Panc1 (cell line): ENCODE measurements at regions not wholly inside any gene's neighbourhood (a gene's known extent, or its start where the extent isn't known, plus 50 kb on each side); places are given as distances from the start of the nearest gene placed in this dataset.

Source experiments
- ATAC-seq: fragments of 200-7000 bp; cut with Tn5 transposase; 2 replicates; pipeline ENCODE4 v1.9.1; 2020; ENCODE audit warnings: mild to moderate bottlenecking, moderate library complexity
- BruUV-seq: library from RNA; stranded (reverse); fragments of 400-500 nt; replicated peaks from 2 replicates; lab custom pipeline; 2021; lab: Mats Ljungman, UMichigan
- CTCF ChIA-PET: fragments of 300-600 bp; sonication (Branson Sonifier 250); formaldehyde crosslinking; loops from one replicate; lab custom pipeline; 2022; ENCODE audit warnings: antibody characterized with exemption; lab: Charles Lee
- POLR2A ChIA-PET: fragments of 300-600 bp; sonication (Branson Sonifier 250); formaldehyde crosslinking; loops from one replicate; lab custom pipeline; 2022; ENCODE audit warnings: antibody characterized with exemption; lab: Charles Lee
- DNase-seq: peaks from one replicate; pipeline ENCODE4 v3.0.0-alpha.2; 2010; ENCODE audit warnings: low read depth, low spot score
- H3K27ac ChIP-seq: 2 replicates; pipeline ENCODE4 v1.5.1; 2011; ENCODE audit warnings: mild to moderate bottlenecking, low read length, inconsistent platforms
- H3K27me3 ChIP-seq: fragments of 200-500 bp; sonication (Bioruptor generic); 2 replicates; pipeline ENCODE4 v1.6.0; 2014; ENCODE audit warnings: low read length, inconsistent platforms; ENCODE audit not compliant: control insufficient read depth, insufficient read depth
- H3K36me3 ChIP-seq: fragments of 200-500 bp; sonication (Bioruptor generic); 2 replicates; pipeline ENCODE4 v1.5.1; 2014; ENCODE audit warnings: inconsistent platforms, mild to moderate bottlenecking, low read length, moderate library complexity; ENCODE audit not compliant: control insufficient read depth, insufficient read depth
- H3K4me1 ChIP-seq: 2 replicates; pipeline ENCODE4 v1.5.1; 2011; ENCODE audit warnings: inconsistent platforms, mild to moderate bottlenecking, low read length, moderate library complexity; ENCODE audit not compliant: control insufficient read depth, insufficient read depth
- H3K4me3 ChIP-seq, 2 experiments: 2 replicates each; pipeline ENCODE4 v1.5.1; 2011 to 2012; ENCODE audit warnings: low read depth in 2 of 2, low read length in 2 of 2, mild to moderate bottlenecking in 2 of 2, inconsistent platforms in 1 of 2, moderate library complexity in 1 of 2
- H3K9me3 ChIP-seq: fragments of 200-500 bp; sonication (Bioruptor generic); 2 replicates; pipeline ENCODE4 v1.5.1; 2014; ENCODE audit warnings: low read depth, mild to moderate bottlenecking, inconsistent platforms, low read length, moderate library complexity; ENCODE audit not compliant: control insufficient read depth, insufficient read depth
- POLR2AphosphoS5 ChIP-seq: IDR thresholded peaks from 2 replicates; pipeline ENCODE4 v1.6.1; 2012; ENCODE audit warnings: mild to moderate bottlenecking, low read depth, low read length, moderate library complexity
- REST ChIP-seq, 2 experiments: IDR thresholded peaks; 2 replicates each; pipeline ENCODE4 v1.6.1; 2011 to 2012; ENCODE audit warnings: low read depth in 2 of 2, control low read depth in 1 of 2, low read length in 1 of 2, mild to moderate bottlenecking in 1 of 2, moderate library complexity in 1 of 2; ENCODE audit not compliant: insufficient read depth in 1 of 2
- SIN3A ChIP-seq: IDR thresholded peaks from 2 replicates; pipeline ENCODE4 v1.6.1; 2012; ENCODE audit warnings: low read depth, mild to moderate bottlenecking, low read length, moderate library complexity, borderline replicate concordance; ENCODE audit not compliant: insufficient read depth
- TCF7L2 ChIP-seq: IDR thresholded peaks from 2 replicates; pipeline ENCODE4 v1.6.1; 2011; ENCODE audit warnings: mild to moderate bottlenecking, low read depth, low read length, inconsistent platforms
- in situ Hi-C: cut with HindIII; loops from 2 replicates; pipeline ENCODE4 v1.10.0; 2016; ENCODE audit warnings: low sequenced_read_pairs, low pct_unique_long_range_greater_than_20kb
- intact Hi-C: fragments of 100-400 bp; cut with micrococcal nuclease; formaldehyde crosslinking; loops from one replicate; pipeline ENCODE4 v1.10.0; 2022; ENCODE audit not compliant: unreplicated experiment
- TF ChIP-seq, protein P1 (sequence below): fragments of 450-650 bp; IDR thresholded peaks from 2 replicates; pipeline ENCODE4 v1.5.1; 2017; ENCODE audit warnings: mild to moderate bottlenecking

GRCh38 chr20:18921291-18921690, 107.7 kb downstream of the SCP2D1 start:
- TF ChIP-seq, protein P1, sequence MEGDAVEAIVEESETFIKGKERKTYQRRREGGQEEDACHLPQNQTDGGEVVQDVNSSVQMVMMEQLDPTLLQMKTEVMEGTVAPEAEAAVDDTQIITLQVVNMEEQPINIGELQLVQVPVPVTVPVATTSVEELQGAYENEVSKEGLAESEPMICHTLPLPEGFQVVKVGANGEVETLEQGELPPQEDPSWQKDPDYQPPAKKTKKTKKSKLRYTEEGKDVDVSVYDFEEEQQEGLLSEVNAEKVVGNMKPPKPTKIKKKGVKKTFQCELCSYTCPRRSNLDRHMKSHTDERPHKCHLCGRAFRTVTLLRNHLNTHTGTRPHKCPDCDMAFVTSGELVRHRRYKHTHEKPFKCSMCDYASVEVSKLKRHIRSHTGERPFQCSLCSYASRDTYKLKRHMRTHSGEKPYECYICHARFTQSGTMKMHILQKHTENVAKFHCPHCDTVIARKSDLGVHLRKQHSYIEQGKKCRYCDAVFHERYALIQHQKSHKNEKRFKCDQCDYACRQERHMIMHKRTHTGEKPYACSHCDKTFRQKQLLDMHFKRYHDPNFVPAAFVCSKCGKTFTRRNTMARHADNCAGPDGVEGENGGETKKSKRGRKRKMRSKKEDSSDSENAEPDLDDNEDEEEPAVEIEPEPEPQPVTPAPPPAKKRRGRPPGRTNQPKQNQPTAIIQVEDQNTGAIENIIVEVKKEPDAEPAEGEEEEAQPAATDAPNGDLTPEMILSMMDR, result no peak
- TF ChIP-seq TCF7L2, result no peak
- TF ChIP-seq SIN3A, result no peak
- no peak for TF ChIP-seq REST (IDR thresholded peaks at IDR 0.05; ENCODE audit: insufficient read depth in 1 of 2, low read depth in 2 of 2, low read length in 1 of 2)
- TF ChIP-seq POLR2AphosphoS5, result no peak
- intact Hi-C loops (loop anchor here (10.0 kb wide), 1 partner anchor 64 kb away; no protein-coding TSS in a partner anchor), in situ Hi-C loops (no loop called here)
- no peak overlapping the region for H3K27ac ChIP-seq
- no peaks in the 10 kb centered on the region for H3K4me1 ChIP-seq
- no peaks in the 10 kb centered on the region for H3K36me3 ChIP-seq
- no peaks in the 10 kb centered on the region for H3K9me3 ChIP-seq
- CTCF ChIA-PET, result no interaction called here
- DNase-seq (no peak), ATAC-seq (no peak)
- H3K27me3 ChIP-seq, result no peaks in the 10 kb centered on the region
- BruUV-seq, result no TSS peak
- no peak overlapping the region for H3K4me3 ChIP-seq
- POLR2A ChIA-PET, result no interaction called here

GRCh38 chr20:18922251-18922650, 108.7 kb downstream of the SCP2D1 start:
- Histone ChIP-seq H3K36me3 (no peaks in the 10 kb centered on the region), H3K4me1 (no peaks in the 10 kb centered on the region), H3K27me3 (no peaks in the 10 kb centered on the region), H3K4me3 (no peak overlapping the region), H3K9me3 (no peaks in the 10 kb centered on the region), H3K27ac (no peak overlapping the region)
- TF ChIP-seq POLR2AphosphoS5 (no peak), REST (IDR thresholded peaks at IDR 0.05; ENCODE audit: insufficient read depth in 1 of 2, low read depth in 2 of 2, low read length in 1 of 2) (no peak), SIN3A (no peak)
- in situ Hi-C loops, result no loop called here
- intact Hi-C loops, result loop anchor here (10.0 kb wide), 1 partner anchor 63 kb away; no protein-coding TSS in a partner anchor
- ATAC-seq, result no peak
- ChIA-PET POLR2A (no interaction called here), CTCF (no interaction called here)
- no TSS peak for BruUV-seq
- DNase-seq, result no peak
